ENCODE measurements at regions not wholly inside any gene's neighbourhood (a gene's known extent, or its start where the extent isn't known, plus 50 kb on each side); places are given as distances from the start of the nearest gene placed in this dataset.
"Not testable (repeated sequence)": the region's sequence is repeated elsewhere in the genome, so short reads cannot be mapped to it uniquely, and the experiment has no call there.

DNA sequence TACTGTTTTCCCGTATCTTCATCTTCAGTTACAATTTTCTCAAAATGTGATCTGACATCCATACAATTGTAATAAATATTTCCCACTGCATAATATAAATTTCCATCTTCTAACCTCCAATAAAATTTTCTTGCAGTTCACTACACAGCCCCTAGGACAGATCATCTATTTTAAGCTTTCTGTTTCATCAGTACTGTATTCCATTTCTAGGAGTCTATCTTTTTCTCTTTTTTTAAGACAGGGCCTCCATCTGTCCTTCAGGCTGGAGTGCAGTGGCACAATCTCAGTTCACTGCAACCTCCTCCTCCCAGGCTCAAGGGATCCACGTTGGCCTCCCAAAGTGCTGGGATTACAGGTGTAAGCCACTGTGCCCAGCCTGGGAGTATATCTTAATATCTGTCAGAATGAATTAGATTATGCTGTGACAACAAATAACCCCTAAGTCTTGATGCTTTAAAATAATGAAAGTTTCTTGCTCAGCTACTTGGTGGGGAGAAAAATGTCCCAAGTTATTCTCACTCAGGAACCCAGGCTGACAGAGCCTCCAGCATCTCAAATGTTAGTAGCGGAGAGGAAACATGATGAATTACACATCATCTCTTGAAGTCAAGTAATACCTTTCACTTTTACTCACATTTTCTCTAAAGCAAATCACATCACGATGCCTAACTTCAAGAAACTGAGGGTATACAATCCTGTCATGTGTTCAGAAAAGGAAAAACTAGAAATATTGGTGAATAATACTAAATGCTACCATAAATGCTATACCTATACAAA is 92.2 kb downstream of the BUD13 start (continued):
- TF ChIP-seq PATZ1 (CRISPR knock-in tag; IDR thresholded peaks at IDR 0.05; ENCODE audit: borderline replicate concordance) (no peak), POU6F1 (CRISPR knock-in tag; IDR thresholded peaks at IDR 0.05; ENCODE audit: borderline replicate concordance, low read depth) (no peak), TCF4 (CRISPR knock-in tag; IDR thresholded peaks at IDR 0.05; ENCODE audit: borderline replicate concordance) (no peak), ZNF8 (CRISPR knock-in tag; IDR thresholded peaks at IDR 0.05) (no peak), ZNF565 (CRISPR knock-in tag; conservative IDR thresholded peaks at IDR 0.05; ENCODE audit: low read depth) (no peak), ISL1 (CRISPR knock-in tag; IDR thresholded peaks at IDR 0.05) (no peak), ARNTL (CRISPR knock-in tag; IDR thresholded peaks at IDR 0.05; ENCODE audit: borderline replicate concordance, low read depth) (no peak), CSDC2 (CRISPR knock-in tag; IDR thresholded peaks at IDR 0.05) (no peak)

GRCh38 chr11:116678887-116679286 is 93.9 kb downstream of the BUD13 start:
- no peak for TF ChIP-seq ISL1 (CRISPR knock-in tag; IDR thresholded peaks at IDR 0.05)
- TF ChIP-seq, protein P1, sequence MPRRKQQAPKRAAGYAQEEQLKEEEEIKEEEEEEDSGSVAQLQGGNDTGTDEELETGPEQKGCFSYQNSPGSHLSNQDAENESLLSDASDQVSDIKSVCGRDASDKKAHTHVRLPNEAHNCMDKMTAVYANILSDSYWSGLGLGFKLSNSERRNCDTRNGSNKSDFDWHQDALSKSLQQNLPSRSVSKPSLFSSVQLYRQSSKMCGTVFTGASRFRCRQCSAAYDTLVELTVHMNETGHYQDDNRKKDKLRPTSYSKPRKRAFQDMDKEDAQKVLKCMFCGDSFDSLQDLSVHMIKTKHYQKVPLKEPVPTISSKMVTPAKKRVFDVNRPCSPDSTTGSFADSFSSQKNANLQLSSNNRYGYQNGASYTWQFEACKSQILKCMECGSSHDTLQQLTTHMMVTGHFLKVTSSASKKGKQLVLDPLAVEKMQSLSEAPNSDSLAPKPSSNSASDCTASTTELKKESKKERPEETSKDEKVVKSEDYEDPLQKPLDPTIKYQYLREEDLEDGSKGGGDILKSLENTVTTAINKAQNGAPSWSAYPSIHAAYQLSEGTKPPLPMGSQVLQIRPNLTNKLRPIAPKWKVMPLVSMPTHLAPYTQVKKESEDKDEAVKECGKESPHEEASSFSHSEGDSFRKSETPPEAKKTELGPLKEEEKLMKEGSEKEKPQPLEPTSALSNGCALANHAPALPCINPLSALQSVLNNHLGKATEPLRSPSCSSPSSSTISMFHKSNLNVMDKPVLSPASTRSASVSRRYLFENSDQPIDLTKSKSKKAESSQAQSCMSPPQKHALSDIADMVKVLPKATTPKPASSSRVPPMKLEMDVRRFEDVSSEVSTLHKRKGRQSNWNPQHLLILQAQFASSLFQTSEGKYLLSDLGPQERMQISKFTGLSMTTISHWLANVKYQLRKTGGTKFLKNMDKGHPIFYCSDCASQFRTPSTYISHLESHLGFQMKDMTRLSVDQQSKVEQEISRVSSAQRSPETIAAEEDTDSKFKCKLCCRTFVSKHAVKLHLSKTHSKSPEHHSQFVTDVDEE (CRISPR knock-in tag; IDR thresholded peaks at IDR 0.05), result no peak
- TF ChIP-seq, protein P2, sequence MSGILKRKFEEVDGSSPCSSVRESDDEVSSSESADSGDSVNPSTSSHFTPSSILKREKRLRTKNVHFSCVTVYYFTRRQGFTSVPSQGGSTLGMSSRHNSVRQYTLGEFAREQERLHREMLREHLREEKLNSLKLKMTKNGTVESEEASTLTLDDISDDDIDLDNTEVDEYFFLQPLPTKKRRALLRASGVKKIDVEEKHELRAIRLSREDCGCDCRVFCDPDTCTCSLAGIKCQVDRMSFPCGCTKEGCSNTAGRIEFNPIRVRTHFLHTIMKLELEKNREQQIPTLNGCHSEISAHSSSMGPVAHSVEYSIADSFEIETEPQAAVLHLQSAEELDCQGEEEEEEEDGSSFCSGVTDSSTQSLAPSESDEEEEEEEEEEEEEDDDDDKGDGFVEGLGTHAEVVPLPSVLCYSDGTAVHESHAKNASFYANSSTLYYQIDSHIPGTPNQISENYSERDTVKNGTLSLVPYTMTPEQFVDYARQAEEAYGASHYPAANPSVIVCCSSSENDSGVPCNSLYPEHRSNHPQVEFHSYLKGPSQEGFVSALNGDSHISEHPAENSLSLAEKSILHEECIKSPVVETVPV (CRISPR knock-in tag; IDR thresholded peaks at IDR 0.05), result no peak
- TF ChIP-seq CREB5 (CRISPR knock-in tag; IDR thresholded peaks at IDR 0.05; ENCODE audit: low read depth), result no peak
- no peak for TF ChIP-seq ESRRG (CRISPR knock-in tag; IDR thresholded peaks at IDR 0.05)
- TF ChIP-seq TOX (CRISPR knock-in tag; IDR thresholded peaks at IDR 0.05; ENCODE audit: borderline replicate concordance), result no peak
- no peak for TF ChIP-seq BACH2 (CRISPR knock-in tag; IDR thresholded peaks at IDR 0.05; ENCODE audit: borderline replicate concordance)

GRCh38 chr11:116667318-116667717 is 105.5 kb downstream of the BUD13 start:
- ATAC-seq, result not testable (repeated sequence)

More at GRCh38 chr11:116678887-116679286, 93.9 kb downstream of the BUD13 start:
- no peak for ATAC-seq

DNA sequence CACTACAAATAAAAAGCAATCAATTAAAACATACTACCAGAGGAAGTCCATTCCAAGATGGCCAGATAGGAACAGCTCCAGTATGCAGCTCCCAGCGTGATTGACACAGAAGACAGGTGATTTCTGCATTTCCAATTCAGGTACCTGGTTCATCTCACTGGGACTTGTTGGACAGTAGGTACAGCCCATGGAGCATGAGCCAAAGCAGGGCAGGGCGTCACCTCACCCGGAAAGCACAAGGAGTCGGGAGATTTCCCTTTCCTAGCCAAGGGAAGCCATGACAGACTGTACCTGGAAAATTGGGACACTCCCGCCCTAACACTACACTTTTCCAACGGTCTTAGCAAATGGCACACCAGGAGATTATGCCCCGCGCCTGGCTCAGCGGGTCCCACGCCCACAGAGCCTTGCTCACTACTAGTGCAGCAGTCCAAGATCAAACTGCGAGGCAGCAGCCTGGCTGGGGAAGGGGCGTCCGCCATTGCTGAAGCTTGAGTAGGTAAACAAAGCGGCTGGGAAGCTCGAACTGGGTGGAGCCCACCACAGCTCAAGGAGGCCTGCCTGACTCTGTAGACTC is 106.0 kb downstream of the BUD13 start:
- not testable (repeated sequence) for ATAC-seq

- TF ChIP-seq GLIS3 (CRISPR knock-in tag; IDR thresholded peaks at IDR 0.05), result no peak
- TF ChIP-seq PPARA (CRISPR knock-in tag; IDR thresholded peaks at IDR 0.05; ENCODE audit: borderline replicate concordance), result no peak
- TF ChIP-seq, protein P2 (CRISPR knock-in tag; IDR thresholded peaks at IDR 0.05), result no peak
- no peak for TF ChIP-seq OSR1 (CRISPR knock-in tag; IDR thresholded peaks at IDR 0.05)
- no peak for TF ChIP-seq RARB (CRISPR knock-in tag; IDR thresholded peaks at IDR 0.05)
- no peak for TF ChIP-seq ZFP30 (CRISPR knock-in tag; IDR thresholded peaks at IDR 0.05)
- TF ChIP-seq CSDC2 (CRISPR knock-in tag; IDR thresholded peaks at IDR 0.05), result no peak
- no peak for TF ChIP-seq ZNF70 (CRISPR knock-in tag; IDR thresholded peaks at IDR 0.05)
- TF ChIP-seq, protein P1 (CRISPR knock-in tag; IDR thresholded peaks at IDR 0.05), result no peak
- no peak for TF ChIP-seq ESRRG (CRISPR knock-in tag; IDR thresholded peaks at IDR 0.05)
- no peak for ATAC-seq
These were observed 107.3 kb downstream of the BUD13 start for GRCh38 chr11:116665523-116665922.
